ENCODE measurements at regions not wholly inside any gene's neighbourhood (a gene's known extent, or its start where the extent isn't known, plus 50 kb on each side); places are given as distances from the start of the nearest gene placed in this dataset.

GRCh38 chr4:123465416-123465815 lies 68.8 kb downstream of the SPRY1 start:
- TF ChIP-seq CTCF (IDR thresholded peaks at IDR 0.05 in 8 of 11, conservative IDR thresholded peaks at IDR 0.05 in 3 of 11): no peak
- TF ChIP-seq POLR2A (IDR thresholded peaks at IDR 0.05): no peak
